CD4-positive, alpha-beta T cell treated with Interferon alpha-2 for 1 hour (primary cell): ENCODE measurements at regions not wholly inside any gene's neighbourhood (a gene's known extent, or its start where the extent isn't known, plus 50 kb on each side); places are given as distances from the start of the nearest gene placed in this dataset.
"Not testable (repeated sequence)": the region's sequence is repeated elsewhere in the genome, so short reads cannot be mapped to it uniquely, and the experiment has no call there.

Experiments used
- DNase-seq, 2 donors: peaks; one replicate each; pipeline ENCODE4 v3.0.0-alpha.2; 2020 to 2022

- no peak for DNase-seq
Observed at GRCh38 chr21:16187603-16188301, 458.0 kb downstream of the USP25 start.

GRCh38 chr21:16192902-16193301 lies 463.1 kb downstream of the USP25 start:
- DNase-seq: no peak

- DNase-seq: no peak
Observed at GRCh38 chr21:16193496-16194094, 463.8 kb downstream of the USP25 start.

- DNase-seq: no peak
Observed at GRCh38 chr21:16194095-16194787, 464.5 kb downstream of the USP25 start.

- DNase-seq: no peak
Observed at GRCh38 chr21:16194788-16195537, 465.2 kb downstream of the USP25 start.

- no peak for DNase-seq
Observed at GRCh38 chr21:16195538-16195910, 465.7 kb downstream of the USP25 start.

- no peak for DNase-seq
Observed at GRCh38 chr21:16196001-16196400, 466.2 kb downstream of the USP25 start.

- DNase-seq: no peak
Observed at GRCh38 chr21:16198546-16198945, 468.8 kb downstream of the USP25 start.

- DNase-seq: no peak
Observed at GRCh38 chr21:16199539-16199938, 469.8 kb downstream of the USP25 start.

- DNase-seq: no peak
Observed at GRCh38 chr21:16201718-16202117, 471.9 kb downstream of the USP25 start.

- no peak for DNase-seq
Observed at GRCh38 chr21:16205527-16205926, 475.7 kb downstream of the USP25 start.

- DNase-seq: no peak
Observed at GRCh38 chr21:16211339-16212303, 481.8 kb downstream of the USP25 start.

GRCh38 chr21:16213518-16213917 lies 483.7 kb downstream of the USP25 start:
- DNase-seq: no peak

- no peak for DNase-seq
Observed at GRCh38 chr21:16215193-16215592, 485.4 kb downstream of the USP25 start.

GRCh38 chr21:16215663-16216183 lies 485.9 kb downstream of the USP25 start:
- DNase-seq: no peak

- no peak for DNase-seq
Observed at GRCh38 chr21:16216288-16216962, 486.6 kb downstream of the USP25 start.

GRCh38 chr21:16218682-16219343 lies 489.0 kb downstream of the USP25 start:
- DNase-seq: no peak

GRCh38 chr21:16224756-16225155 lies 495.0 kb downstream of the USP25 start:
- DNase-seq: not testable (repeated sequence)

GRCh38 chr21:16239659-16240265 lies 510.0 kb downstream of the USP25 start:
- DNase-seq: no peak

GRCh38 chr21:16241016-16241415 lies 511.2 kb downstream of the USP25 start:
- no peak for DNase-seq
